IPS-NIHi7 (cell line): ENCODE measurements at regions not wholly inside any gene's neighbourhood (a gene's known extent, or its start where the extent isn't known, plus 50 kb on each side); places are given as distances from the start of the nearest gene placed in this dataset.
"Not testable (repeated sequence)": the region's sequence is repeated elsewhere in the genome, so short reads cannot be mapped to it uniquely, and the experiment has no call there.

Experiments used
- DNase-seq: peaks from one replicate; pipeline ENCODE4 v3.0.0; 2012; ENCODE audit warnings: mixed read lengths; ENCODE audit errors: extremely low spot score

GRCh38 chr6:19976411-19977129, 139.4 kb downstream of the ID4 start:
- DNase-seq: no peak

- DNase-seq: no peak
Measured at GRCh38 chr6:19979059-19979458, 141.9 kb downstream of the ID4 start.

GRCh38 chr6:19979986-19980385, 142.8 kb downstream of the ID4 start:
- no peak for DNase-seq

DNA sequence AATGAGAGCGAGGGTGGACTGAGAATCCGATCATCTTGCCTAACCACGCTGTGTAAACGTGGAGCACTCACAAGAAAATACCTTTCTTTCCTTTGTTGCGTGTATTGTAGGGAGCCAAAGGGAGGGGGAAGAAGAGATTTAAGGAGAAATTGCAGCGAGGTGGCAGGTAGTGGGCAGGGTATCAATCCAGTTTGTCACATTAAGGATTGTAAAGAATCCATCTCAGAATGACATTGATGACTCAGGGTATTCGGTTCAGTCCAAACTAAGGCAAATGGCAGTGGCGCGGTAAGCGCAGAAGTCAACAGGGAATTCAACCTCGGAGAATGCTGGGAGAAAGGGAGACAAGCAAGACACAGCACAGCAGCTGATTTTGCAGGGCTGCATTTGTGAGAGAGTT, 146.2 kb downstream of the ID4 start:
- DNase-seq: no peak

DNA sequence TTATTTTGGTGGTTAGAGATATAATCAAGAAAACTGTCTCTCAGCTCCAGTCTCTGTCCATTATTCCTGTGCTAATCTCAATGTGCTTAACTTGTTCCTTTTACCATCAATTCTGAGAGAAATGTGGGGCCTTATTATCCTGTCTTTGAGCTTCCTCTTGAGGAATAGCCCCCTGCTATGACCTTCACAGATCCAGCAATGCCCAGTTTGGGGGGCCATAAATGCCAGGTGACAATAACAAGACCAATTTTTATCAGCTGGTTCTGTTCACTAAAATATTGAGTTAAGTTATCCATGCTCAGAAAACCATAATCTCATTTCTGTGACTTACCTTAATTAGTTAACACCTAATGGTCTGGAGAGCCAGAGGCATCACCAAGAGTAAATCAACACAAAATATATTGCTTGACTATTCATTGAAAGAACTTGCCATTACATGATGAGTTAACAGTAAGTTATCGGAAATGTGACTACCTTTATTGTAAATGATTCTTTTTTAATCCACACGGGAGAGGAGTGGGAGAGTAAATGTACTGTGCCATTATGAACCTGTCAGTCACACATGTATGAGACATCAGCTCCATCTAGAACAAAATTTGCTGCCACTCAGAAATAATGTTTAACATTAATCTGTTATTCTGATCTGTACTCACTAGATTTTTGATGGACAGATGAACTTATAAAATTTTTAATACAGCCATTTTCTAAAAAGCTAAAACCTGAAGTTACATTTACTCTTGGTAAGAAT, 149.7 kb downstream of the ID4 start:
- DNase-seq: no peak

GRCh38 chr6:19988555-19988954, 151.4 kb downstream of the ID4 start:
- peak; percentile 49 for DNase-seq

- no peak for DNase-seq
Measured at GRCh38 chr6:19991176-19991575, 154.0 kb downstream of the ID4 start.

DNA sequence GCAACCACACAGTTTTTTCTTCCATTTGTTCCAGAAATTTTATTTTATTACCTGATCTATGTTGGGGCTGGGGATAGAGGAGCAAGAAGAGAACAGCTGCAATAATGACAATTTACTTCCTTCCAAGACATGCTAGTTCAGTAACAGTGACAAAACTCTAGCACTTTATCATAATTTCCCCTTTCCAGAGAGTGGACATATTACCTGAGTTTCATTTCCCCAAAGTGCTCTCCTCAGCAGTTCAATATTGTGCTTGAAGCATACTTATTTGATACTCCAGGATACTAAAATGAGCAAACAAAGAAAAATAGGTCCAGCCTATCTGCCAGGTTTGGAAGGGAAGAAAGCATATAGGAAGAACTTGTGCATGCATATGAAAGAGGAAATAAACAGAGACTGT, 157.7 kb downstream of the ID4 start:
- no peak for DNase-seq

GRCh38 chr6:19995575-19996257, 158.5 kb downstream of the ID4 start:
- no peak for DNase-seq

DNA sequence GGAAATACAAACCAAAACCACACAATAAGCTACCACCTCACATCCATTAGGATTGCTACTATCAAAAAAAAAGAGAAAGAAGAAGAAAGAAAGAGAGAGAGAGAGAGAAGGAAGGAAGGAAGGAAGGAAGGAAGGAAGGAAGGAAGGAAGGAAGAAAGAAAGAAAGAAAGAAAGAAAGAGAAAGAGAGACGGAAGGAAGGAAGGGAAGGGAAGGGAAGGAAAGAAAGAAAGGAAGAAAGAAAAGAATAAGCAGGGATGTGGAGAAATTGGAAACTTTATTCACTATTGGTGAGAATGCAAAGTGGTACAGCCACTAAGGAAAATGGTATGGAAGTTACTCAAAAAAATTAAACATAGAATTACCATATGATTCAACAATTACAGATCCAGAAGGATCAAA, 159.9 kb downstream of the ID4 start:
- no peak for DNase-seq

DNA sequence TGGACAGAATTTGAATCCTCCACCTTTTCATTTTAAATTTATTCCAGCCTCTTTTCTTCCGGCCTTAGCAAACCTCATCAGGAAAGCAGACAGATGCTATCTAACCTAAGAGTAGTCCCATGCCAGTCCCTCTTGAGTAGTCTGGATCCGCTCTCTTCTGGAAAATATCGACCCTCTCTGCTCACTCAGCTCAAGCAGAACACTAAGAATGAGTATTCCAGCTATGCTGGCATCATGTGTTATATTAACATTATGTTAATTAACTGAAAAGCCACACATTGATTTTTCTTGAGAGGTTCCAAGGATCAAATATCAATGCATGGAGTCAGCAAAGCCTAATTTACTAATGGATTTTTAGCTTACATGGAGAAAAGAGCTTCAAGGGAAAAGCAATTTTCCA, 161.4 kb downstream of the ID4 start:
- no peak for DNase-seq

GRCh38 chr6:19999319-20000191, 162.4 kb downstream of the ID4 start:
- peak; percentile 17 for DNase-seq

- DNase-seq: no peak
Measured at GRCh38 chr6:20001286-20001685, 164.1 kb downstream of the ID4 start.

DNA sequence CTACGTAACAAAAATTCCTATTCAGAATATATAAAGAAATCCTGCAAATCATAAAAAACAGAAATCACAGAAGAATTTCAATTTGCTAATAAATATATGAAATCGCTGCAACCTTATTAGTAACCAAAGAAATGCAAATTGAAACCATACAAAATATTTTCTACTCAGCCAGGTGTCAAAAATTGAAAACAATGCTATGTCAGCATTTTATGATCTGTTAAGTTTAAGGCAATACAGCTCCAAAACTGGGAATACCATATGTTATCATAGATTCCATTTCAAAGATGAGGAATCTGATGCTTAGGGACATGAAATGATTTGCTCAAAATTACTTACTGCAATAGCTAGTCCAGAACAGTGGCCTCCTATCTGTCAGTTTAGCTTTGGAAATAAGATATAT, 168.9 kb downstream of the ID4 start:
- no peak for DNase-seq

DNA sequence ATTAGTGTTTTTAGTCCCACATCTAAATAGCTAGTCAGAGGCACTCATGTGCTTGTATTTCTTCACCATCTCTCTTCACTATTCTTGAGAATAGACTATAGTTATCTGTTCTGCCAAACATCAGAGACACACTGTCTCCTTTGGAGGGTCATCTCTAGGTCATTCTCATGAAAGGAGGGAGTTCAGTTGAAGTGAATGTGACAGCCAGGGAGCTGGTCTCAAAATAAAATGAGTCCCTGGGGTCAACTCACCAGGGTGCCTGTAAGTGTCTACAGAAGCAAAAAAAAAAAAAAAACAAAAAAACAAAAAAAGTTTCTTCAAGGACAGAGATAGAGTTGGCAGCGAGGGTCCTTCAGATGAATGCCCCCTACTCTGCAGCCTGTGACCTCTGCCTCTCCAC, 171.0 kb downstream of the ID4 start:
- no peak for DNase-seq

GRCh38 chr6:20013066-20013861, 176.1 kb downstream of the ID4 start:
- no peak for DNase-seq

GRCh38 chr6:20014508-20014907, 177.3 kb downstream of the ID4 start:
- no peak for DNase-seq

DNA sequence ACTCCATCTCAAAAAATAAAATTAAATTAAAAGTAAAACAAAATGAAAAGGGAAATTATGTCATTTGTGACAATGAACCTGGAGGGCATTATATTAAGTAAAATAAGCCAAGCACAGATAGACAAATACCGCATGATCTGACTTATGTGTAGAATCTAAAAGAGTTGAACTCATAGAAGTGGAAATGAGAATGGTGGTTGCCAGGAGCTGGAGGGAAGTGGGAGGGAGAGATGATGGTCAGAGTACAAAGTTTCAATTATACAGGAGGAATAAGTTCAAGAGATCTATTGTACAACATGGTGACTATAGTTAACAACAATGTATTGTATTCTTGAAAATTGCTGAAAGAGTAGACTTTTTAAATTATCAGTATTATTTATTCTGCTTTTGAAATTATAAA, 183.4 kb downstream of the ID4 start:
- DNase-seq: no peak

- no peak for DNase-seq
Measured at GRCh38 chr6:20021795-20022194, 184.6 kb downstream of the ID4 start.

DNA sequence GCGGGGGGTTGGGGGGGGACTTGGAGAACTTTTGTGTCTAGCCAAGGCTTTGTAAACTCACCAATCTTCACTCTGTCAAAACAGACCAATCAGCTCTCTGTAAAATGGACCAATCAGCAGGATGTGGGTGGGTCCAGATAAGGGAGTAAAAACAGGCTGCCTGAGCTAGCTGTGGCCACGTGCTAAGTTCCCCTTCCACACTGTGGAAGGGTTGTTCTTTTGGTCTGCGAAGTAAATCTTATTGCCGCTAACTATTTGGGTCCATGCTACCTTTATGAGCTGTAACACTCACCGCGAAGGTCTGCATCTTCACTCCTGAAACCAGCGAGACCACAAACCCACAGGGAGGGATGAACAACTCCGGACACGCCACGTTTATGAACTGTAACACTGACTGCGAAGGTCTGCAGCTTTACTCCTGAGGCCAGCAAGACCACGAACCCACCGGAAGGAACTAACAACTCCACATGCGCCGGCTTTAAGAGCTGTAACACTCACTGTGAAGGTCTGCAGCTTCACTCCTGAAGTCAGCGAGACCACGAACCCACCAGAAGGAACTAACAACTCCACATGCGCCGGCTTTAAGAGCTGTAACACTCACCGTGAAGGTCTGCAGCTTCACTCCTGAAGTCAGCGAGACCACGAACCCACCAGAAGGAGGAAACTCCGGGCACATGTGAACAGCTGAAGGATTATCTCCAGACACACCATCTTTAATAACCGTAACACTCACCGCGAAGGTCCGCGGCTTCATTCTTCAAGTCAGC, 186.6 kb downstream of the ID4 start:
- DNase-seq: not testable (repeated sequence)
